Mucosa of rectum (tissue), 2 donors: ENCODE measurements at regions not wholly inside any gene's neighbourhood (a gene's known extent, or its start where the extent isn't known, plus 50 kb on each side); places are given as distances from the start of the nearest gene placed in this dataset.

Experiments used
- H3K27ac ChIP-seq, 2 donors: one replicate each; pipeline ENCODE4 v1.7.0; 2013; ENCODE audit warnings: inconsistent platforms in 2 of 2, low read depth in 2 of 2, low read length in 2 of 2
- H3K27me3 ChIP-seq, 2 donors: one replicate each; pipeline ENCODE4 v1.7.0; 2013; ENCODE audit warnings: low read length in 2 of 2; ENCODE audit not compliant: control insufficient read depth in 2 of 2, insufficient read depth in 2 of 2
- H3K36me3 ChIP-seq, 2 donors: one replicate each; pipeline ENCODE4 v1.7.0; 2013; ENCODE audit warnings: low read length in 2 of 2; ENCODE audit not compliant: control insufficient read depth in 2 of 2, insufficient read depth in 2 of 2
- H3K4me1 ChIP-seq, 2 donors: one replicate each; pipeline ENCODE4 v1.7.0; 2013; ENCODE audit warnings: low read length in 2 of 2, mild to moderate bottlenecking in 1 of 2; ENCODE audit not compliant: control insufficient read depth in 2 of 2, insufficient read depth in 2 of 2
- H3K4me3 ChIP-seq, 2 donors: one replicate each; pipeline ENCODE4 v1.7.0; 2013; ENCODE audit warnings: low read length in 2 of 2
- H3K9ac ChIP-seq, 2 donors: one replicate each; pipeline ENCODE4 v1.7.0; 2013; ENCODE audit warnings: low read length in 2 of 2, low read depth in 1 of 2, mild to moderate bottlenecking in 1 of 2
- H3K9me3 ChIP-seq, 2 donors: one replicate each; pipeline ENCODE4 v1.7.0; 2013; ENCODE audit warnings: low read length in 2 of 2; ENCODE audit not compliant: control insufficient read depth in 2 of 2
- donor health status: healthy.
- donor health status: Normal muscosa, but diverticular disease.

GRCh38 chr6:44036699-44037101, 90.6 kb downstream of the MRPL14 start:
- Histone ChIP-seq H3K27me3 (no peaks in the 10 kb centered on the region), H3K9ac (no peak overlapping the region), H3K4me3 (no peak overlapping the region), H3K27ac (no peak overlapping the region), H3K9me3 (no peaks in the 10 kb centered on the region), H3K4me1 (no peaks in the 10 kb centered on the region), H3K36me3 (no peaks in the 10 kb centered on the region)

- no peaks in the 10 kb centered on the region for H3K9me3 ChIP-seq
- H3K27ac ChIP-seq, result no peak overlapping the region
- no peaks in the 10 kb centered on the region for H3K27me3 ChIP-seq
- H3K36me3 ChIP-seq, result no peaks in the 10 kb centered on the region
- no peak overlapping the region for H3K4me3 ChIP-seq
- no peaks in the 10 kb centered on the region for H3K4me1 ChIP-seq
- H3K9ac ChIP-seq, result no peak overlapping the region
Measured at GRCh38 chr6:44036196-44036595, 91.1 kb downstream of the MRPL14 start.

GRCh38 chr6:44035621-44036020, 91.6 kb downstream of the MRPL14 start:
- Histone ChIP-seq H3K9me3 (no peaks in the 10 kb centered on the region), H3K36me3 (no peaks in the 10 kb centered on the region)

GRCh38 chr6:44034931-44035345, 92.3 kb downstream of the MRPL14 start:
- Histone ChIP-seq H3K36me3 (no peaks in the 10 kb centered on the region), H3K9me3 (no peaks in the 10 kb centered on the region), H3K27ac (no peak overlapping the region), H3K4me1 (no peaks in the 10 kb centered on the region), H3K9ac (no peak overlapping the region), H3K4me3 (no peak overlapping the region), H3K27me3 (no peaks in the 10 kb centered on the region)

More at GRCh38 chr6:44035621-44036020, 91.6 kb downstream of the MRPL14 start:
- Histone ChIP-seq H3K4me1 (no peaks in the 10 kb centered on the region), H3K27me3 (no peaks in the 10 kb centered on the region), H3K4me3 (no peak overlapping the region), H3K27ac (no peak overlapping the region), H3K9ac (no peak overlapping the region)

GRCh38 chr6:44034391-44034861, 92.8 kb downstream of the MRPL14 start:
- Histone ChIP-seq H3K4me3 (no peak overlapping the region), H3K9ac (no peak overlapping the region), H3K36me3 (no peaks in the 10 kb centered on the region), H3K9me3 (no peaks in the 10 kb centered on the region), H3K4me1 (no peaks in the 10 kb centered on the region), H3K27me3 (no peaks in the 10 kb centered on the region), H3K27ac (no peak overlapping the region)

- Histone ChIP-seq H3K27ac (no peak overlapping the region), H3K4me3 (no peak overlapping the region), H3K36me3 (no peaks in the 10 kb centered on the region), H3K9me3 (no peaks in the 10 kb centered on the region), H3K27me3 (no peaks in the 10 kb centered on the region), H3K4me1 (no peaks in the 10 kb centered on the region), H3K9ac (no peak overlapping the region)
Measured at GRCh38 chr6:44030812-44031454, 96.3 kb downstream of the MRPL14 start.

GRCh38 chr6:44029444-44030185, 97.6 kb downstream of the MRPL14 start:
- Histone ChIP-seq H3K27me3 (peaks cover 0 to 3% of the 10 kb centered on the region in 2 donors), H3K27ac (no peak overlapping the region), H3K9ac (no peak overlapping the region), H3K4me3 (no peak overlapping the region), H3K9me3 (no peaks in the 10 kb centered on the region), H3K36me3 (no peaks in the 10 kb centered on the region), H3K4me1 (no peaks in the 10 kb centered on the region)

- Histone ChIP-seq H3K4me1 (no peaks in the 10 kb centered on the region), H3K36me3 (no peaks in the 10 kb centered on the region), H3K4me3 (no peak overlapping the region), H3K27ac (no peak overlapping the region), H3K9me3 (no peaks in the 10 kb centered on the region), H3K9ac (no peak overlapping the region), H3K27me3 (peaks cover 0 to 3% of the 10 kb centered on the region in 2 donors)
Measured at GRCh38 chr6:44028789-44029310, 98.4 kb downstream of the MRPL14 start.

- Histone ChIP-seq H3K4me3 (no peak overlapping the region), H3K27me3 (peaks cover 0 to 3% of the 10 kb centered on the region in 2 donors), H3K9me3 (no peaks in the 10 kb centered on the region), H3K4me1 (peaks cover 3 to 4% of the 10 kb centered on the region in 2 donors), H3K27ac (no peak overlapping the region), H3K36me3 (no peaks in the 10 kb centered on the region), H3K9ac (no peak overlapping the region)
Measured at GRCh38 chr6:44025226-44025625, 102.0 kb downstream of the MRPL14 start.

GRCh38 chr6:44024574-44025219, 102.6 kb downstream of the MRPL14 start:
- H3K4me3 ChIP-seq, result no peak overlapping the region
- H3K27ac ChIP-seq, result no peak overlapping the region
- no peaks in the 10 kb centered on the region for H3K9me3 ChIP-seq
- peaks cover 0 to 3% of the 10 kb centered on the region in 2 donors for H3K27me3 ChIP-seq
- peaks cover 3 to 4% of the 10 kb centered on the region in 2 donors for H3K4me1 ChIP-seq
- no peaks in the 10 kb centered on the region for H3K36me3 ChIP-seq
- H3K9ac ChIP-seq, result no peak overlapping the region
